Endothelial cell (in vitro differentiated cells): ENCODE measurements at regions not wholly inside any gene's neighbourhood (a gene's known extent, or its start where the extent isn't known, plus 50 kb on each side); places are given as distances from the start of the nearest gene placed in this dataset.

Experiments
- DNase-seq: peaks from one replicate; pipeline ENCODE4 v3.0.0; 2021; ENCODE audit warnings: low spot score
- H3K27ac Mint-ChIP-seq: one replicate; pipeline ENCODE4 v1.8.0; 2021; ENCODE audit warnings: mixed read lengths, inconsistent platforms; ENCODE audit not compliant: unreplicated experiment
- H3K27me3 Mint-ChIP-seq: one replicate; pipeline ENCODE4 v1.8.0; 2021; ENCODE audit warnings: mild to moderate bottlenecking, moderate library complexity, mixed read lengths, inconsistent platforms; ENCODE audit not compliant: unreplicated experiment
- H3K36me3 Mint-ChIP-seq: one replicate; pipeline ENCODE4 v1.8.0; 2021; ENCODE audit warnings: mild to moderate bottlenecking, low read depth, mixed read lengths, inconsistent platforms; ENCODE audit not compliant: unreplicated experiment
- H3K4me1 Mint-ChIP-seq: one replicate; pipeline ENCODE4 v1.8.0; 2021; ENCODE audit warnings: mild to moderate bottlenecking, mixed read lengths, inconsistent platforms; ENCODE audit not compliant: unreplicated experiment
- H3K4me3 Mint-ChIP-seq: one replicate; pipeline ENCODE4 v1.8.0; 2021; ENCODE audit warnings: mild to moderate bottlenecking, mixed read lengths, inconsistent platforms; ENCODE audit not compliant: unreplicated experiment
- H3K9me3 Mint-ChIP-seq: one replicate; pipeline ENCODE4 v1.8.0; 2021; ENCODE audit warnings: mixed read lengths, inconsistent platforms; ENCODE audit not compliant: unreplicated experiment
- TF ChIP-seq, protein P1 (sequence below): fragments of 200-600 bp; sonication (generic); IDR thresholded peaks from one replicate; pipeline ENCODE4 v1.5.0; 2021; ENCODE audit warnings: antibody characterized with exemption; ENCODE audit not compliant: unreplicated experiment

DNA sequence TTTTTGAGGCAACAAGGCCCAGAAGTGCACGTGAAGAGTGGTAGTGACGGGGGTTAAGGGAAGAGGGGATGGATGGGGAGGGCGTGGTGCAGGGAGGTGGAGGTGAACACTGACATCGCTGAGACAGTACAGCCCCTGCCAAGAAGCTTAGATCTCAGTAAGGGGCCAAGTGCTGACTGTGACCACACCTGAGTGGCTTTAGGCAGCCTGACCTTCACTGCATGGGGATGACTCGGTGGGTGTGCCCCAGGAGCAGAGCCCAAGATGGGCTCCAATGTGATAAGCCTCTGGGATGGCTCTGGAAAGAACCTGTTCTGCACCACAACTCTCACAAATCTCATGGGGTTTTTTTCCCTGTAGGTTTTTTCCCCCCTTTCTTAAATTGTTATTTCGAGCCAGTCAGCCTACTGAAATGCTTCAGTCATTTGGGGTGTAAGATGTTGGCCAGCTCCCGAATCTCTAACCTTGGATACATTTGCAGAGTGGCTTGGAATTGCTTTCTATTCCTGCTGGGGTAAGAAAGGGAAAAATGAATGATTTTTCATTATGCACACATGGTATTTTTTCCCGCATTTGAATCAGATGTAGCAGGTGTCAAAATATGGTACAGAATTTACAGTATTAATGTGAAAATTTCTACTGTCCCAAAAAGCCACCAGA, 165.0 kb downstream of the TM9SF2 start:
- H3K27me3 Mint-ChIP-seq: peaks cover 4% of the 10 kb centered on the region
- H3K9me3 Mint-ChIP-seq: no peaks in the 10 kb centered on the region
- H3K4me3 Mint-ChIP-seq: no peak overlapping the region
- no peak overlapping the region for H3K27ac Mint-ChIP-seq
- TF ChIP-seq, protein P1, sequence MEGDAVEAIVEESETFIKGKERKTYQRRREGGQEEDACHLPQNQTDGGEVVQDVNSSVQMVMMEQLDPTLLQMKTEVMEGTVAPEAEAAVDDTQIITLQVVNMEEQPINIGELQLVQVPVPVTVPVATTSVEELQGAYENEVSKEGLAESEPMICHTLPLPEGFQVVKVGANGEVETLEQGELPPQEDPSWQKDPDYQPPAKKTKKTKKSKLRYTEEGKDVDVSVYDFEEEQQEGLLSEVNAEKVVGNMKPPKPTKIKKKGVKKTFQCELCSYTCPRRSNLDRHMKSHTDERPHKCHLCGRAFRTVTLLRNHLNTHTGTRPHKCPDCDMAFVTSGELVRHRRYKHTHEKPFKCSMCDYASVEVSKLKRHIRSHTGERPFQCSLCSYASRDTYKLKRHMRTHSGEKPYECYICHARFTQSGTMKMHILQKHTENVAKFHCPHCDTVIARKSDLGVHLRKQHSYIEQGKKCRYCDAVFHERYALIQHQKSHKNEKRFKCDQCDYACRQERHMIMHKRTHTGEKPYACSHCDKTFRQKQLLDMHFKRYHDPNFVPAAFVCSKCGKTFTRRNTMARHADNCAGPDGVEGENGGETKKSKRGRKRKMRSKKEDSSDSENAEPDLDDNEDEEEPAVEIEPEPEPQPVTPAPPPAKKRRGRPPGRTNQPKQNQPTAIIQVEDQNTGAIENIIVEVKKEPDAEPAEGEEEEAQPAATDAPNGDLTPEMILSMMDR: no peak
- peaks cover 6% of the 10 kb centered on the region for H3K4me1 Mint-ChIP-seq
- DNase-seq: no peak
- no peaks in the 10 kb centered on the region for H3K36me3 Mint-ChIP-seq

DNA sequence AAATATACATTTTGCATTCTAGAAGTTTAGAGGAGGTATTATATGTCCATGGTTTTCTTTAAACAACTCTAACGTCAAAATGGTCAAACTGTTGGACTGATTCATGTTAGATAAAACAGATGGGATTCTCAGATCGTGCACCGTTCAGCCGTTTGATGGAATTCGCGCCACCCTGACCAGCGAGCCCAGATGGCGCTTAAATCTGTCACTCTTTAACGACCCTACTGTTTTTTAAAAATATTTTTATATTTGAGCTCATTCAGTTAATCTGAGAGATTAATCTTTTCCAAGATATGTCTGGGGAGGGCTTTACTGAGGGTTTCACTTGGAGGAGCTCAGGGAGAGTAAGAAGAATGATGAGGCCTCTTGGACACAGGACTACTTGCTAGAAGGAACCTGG, 164.4 kb downstream of the TM9SF2 start:
- Mint-ChIP-seq H3K27me3 (no peaks in the 10 kb centered on the region), H3K36me3 (no peaks in the 10 kb centered on the region), H3K27ac (no peak overlapping the region), H3K9me3 (no peaks in the 10 kb centered on the region), H3K4me3 (no peak overlapping the region), H3K4me1 (peaks cover 6% of the 10 kb centered on the region)
- DNase-seq: no peak
- TF ChIP-seq, protein P1: no peak

DNA sequence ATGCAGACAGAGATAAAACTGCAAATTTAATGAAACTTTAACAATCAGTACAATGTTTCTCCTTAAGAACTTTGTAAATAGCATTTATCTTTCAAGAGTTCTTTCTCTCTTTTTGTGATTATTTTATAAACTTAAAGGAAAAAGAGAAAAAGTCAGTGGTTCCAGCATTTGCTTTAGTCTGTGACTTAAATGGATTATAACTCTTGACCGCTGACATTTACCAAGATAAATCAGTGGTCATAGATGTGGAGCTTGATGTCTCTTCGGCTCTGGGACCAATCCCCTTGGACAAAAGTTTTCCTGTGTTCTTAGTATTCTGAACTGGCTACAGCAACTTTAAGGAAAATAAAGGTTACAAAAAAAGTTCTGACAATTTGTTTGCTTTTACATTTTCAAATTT, 162.6 kb downstream of the TM9SF2 start:
- H3K27me3 Mint-ChIP-seq: no peaks in the 10 kb centered on the region
- H3K36me3 Mint-ChIP-seq: no peaks in the 10 kb centered on the region
- H3K4me3 Mint-ChIP-seq: no peak overlapping the region
- no peak for DNase-seq
- no peaks in the 10 kb centered on the region for H3K9me3 Mint-ChIP-seq
- no peak overlapping the region for H3K27ac Mint-ChIP-seq
- peaks cover 23% of the 10 kb centered on the region for H3K4me1 Mint-ChIP-seq
- TF ChIP-seq, protein P1: no peak

DNA sequence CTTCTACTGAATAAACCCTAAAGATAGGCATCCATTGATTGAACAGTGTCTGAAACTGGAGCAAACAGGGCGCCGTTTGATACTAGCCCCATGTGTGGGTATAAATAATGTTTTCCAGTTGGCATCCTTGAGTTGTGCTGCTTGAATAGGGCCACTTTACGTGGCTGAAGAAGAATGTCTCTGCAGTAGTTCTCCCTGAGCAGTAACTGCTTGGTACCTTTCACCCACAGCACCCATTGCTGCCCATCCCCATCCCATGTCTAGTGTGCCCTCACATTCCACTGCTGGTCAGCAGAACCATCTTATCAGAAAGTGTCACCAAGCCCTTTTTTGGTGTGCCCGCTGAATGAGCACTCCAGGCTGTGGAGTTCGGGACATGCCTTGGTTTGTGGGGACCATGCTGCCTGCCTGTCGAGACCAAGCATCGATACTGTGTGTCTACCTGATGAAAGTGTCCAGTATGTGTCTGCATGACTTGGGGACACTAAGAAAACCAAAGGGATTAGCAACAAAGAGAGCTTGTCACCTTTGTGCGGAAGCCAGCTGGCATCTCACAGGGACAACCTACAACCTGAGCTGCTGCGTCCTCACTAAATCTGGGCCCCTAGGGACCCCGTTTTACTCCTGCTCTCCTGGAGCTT, 162.0 kb downstream of the TM9SF2 start:
- DNase-seq: no peak
- no peaks in the 10 kb centered on the region for H3K9me3 Mint-ChIP-seq
- peaks cover 24% of the 10 kb centered on the region for H3K4me1 Mint-ChIP-seq
- no peaks in the 10 kb centered on the region for H3K27me3 Mint-ChIP-seq
- H3K36me3 Mint-ChIP-seq: no peaks in the 10 kb centered on the region
- no peak overlapping the region for H3K4me3 Mint-ChIP-seq
- TF ChIP-seq, protein P1: no peak
- H3K27ac Mint-ChIP-seq: no peak overlapping the region

DNA sequence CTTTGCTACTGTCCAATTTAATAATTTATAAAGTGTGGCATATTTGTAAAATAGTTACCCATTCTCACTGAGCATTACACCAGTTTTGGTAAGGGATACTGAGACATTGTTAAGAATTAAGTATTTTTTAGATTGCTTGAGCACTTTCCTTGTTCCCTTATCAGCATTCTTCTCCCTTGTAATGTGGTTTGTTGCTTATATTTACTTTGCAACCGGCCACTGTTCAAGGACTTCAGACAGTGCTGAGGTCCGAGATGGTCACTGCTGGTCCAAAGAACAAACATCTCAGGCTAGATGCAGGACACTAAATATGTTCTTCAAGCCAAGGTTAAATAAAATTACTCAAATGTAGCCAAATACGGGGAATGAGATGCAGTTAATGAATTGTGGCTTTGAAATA, 161.4 kb downstream of the TM9SF2 start:
- TF ChIP-seq, protein P1: no peak
- Mint-ChIP-seq H3K9me3 (no peaks in the 10 kb centered on the region), H3K27ac (no peak overlapping the region), H3K4me1 (peaks cover 24% of the 10 kb centered on the region), H3K4me3 (no peak overlapping the region), H3K36me3 (no peaks in the 10 kb centered on the region), H3K27me3 (no peaks in the 10 kb centered on the region)
- no peak for DNase-seq
